Esophagus muscularis mucosa (tissue), 4 donors: ENCODE measurements at regions not wholly inside any gene's neighbourhood (a gene's known extent, or its start where the extent isn't known, plus 50 kb on each side); places are given as distances from the start of the nearest gene placed in this dataset.

Experiments used
- CTCF ChIP-seq, 3 experiments: fragments of 200-600 bp in 2 of 3; fragments of 450-650 bp in 1 of 3; sonication (generic) in 2 of 3; IDR thresholded peaks; one replicate each; pipeline ENCODE4 v1.5.1; 2017 to 2019; ENCODE audit warnings: antibody characterized with exemption in 3 of 3, mild to moderate bottlenecking in 2 of 3, moderate library complexity in 1 of 3
- EP300 ChIP-seq: sonication (generic); formaldehyde crosslinking; IDR thresholded peaks from one replicate; pipeline ENCODE4 v1.6.1; 2017; ENCODE audit warnings: antibody characterized with exemption
- POLR2A ChIP-seq: fragments of 450-650 bp; IDR thresholded peaks from one replicate; pipeline ENCODE4 v1.6.1; 2017; ENCODE audit warnings: antibody characterized with exemption, moderate library complexity, mild to moderate bottlenecking, low read depth
- POLR2AphosphoS5 ChIP-seq, 2 donors: sonication (generic); formaldehyde crosslinking; IDR thresholded peaks; one replicate each; pipeline ENCODE4 v1.6.1; 2017; ENCODE audit warnings: antibody characterized with exemption in 2 of 2

GRCh38 chr13:89970353-89970709 lies 1377.2 kb upstream of the MIR17HG start:
- TF ChIP-seq CTCF (IDR thresholded peaks at IDR 0.05) (no peak), POLR2A (no peak), POLR2AphosphoS5 (IDR thresholded peaks at IDR 0.05) (no peak), EP300 (no peak)
